ENCODE measurements at regions not wholly inside any gene's neighbourhood (a gene's known extent, or its start where the extent isn't known, plus 50 kb on each side); places are given as distances from the start of the nearest gene placed in this dataset.

GRCh38 chr2:78586316-78586715 is 439.2 kb upstream of the REG3G start:
- no peak for DNase-seq (ENCODE audit: low spot score)
- Histone ChIP-seq H3K9me3 (ENCODE audit: severe bottlenecking) (no peaks in the 10 kb centered on the region), H3K27ac (ENCODE audit: poor library complexity, severe bottlenecking) (no peak overlapping the region), H3K4me1 (ENCODE audit: insufficient read depth, poor library complexity, severe bottlenecking) (no peaks in the 10 kb centered on the region), H3K36me3 (ENCODE audit: low read depth) (no peaks in the 10 kb centered on the region), H3K4me3 (ENCODE audit: severe bottlenecking) (no peak overlapping the region), H3K27me3 (ENCODE audit: insufficient read depth, poor library complexity, severe bottlenecking) (no peaks in the 10 kb centered on the region)
- ATAC-seq (ENCODE audit: low read depth), result no peak
- no peak for TF ChIP-seq CTCF (IDR thresholded peaks at IDR 0.05; ENCODE audit: poor library complexity, severe bottlenecking)

- no peaks in the 10 kb centered on the region for H3K36me3 ChIP-seq (ENCODE audit: low read depth)
- no peak overlapping the region for H3K27ac ChIP-seq (ENCODE audit: poor library complexity, severe bottlenecking)
- H3K9me3 ChIP-seq (ENCODE audit: severe bottlenecking), result no peaks in the 10 kb centered on the region
- no peaks in the 10 kb centered on the region for H3K27me3 ChIP-seq (ENCODE audit: insufficient read depth, poor library complexity, severe bottlenecking)
- TF ChIP-seq CTCF (IDR thresholded peaks at IDR 0.05; ENCODE audit: poor library complexity, severe bottlenecking), result no peak
- DNase-seq (ENCODE audit: low spot score) (no peak), ATAC-seq (ENCODE audit: low read depth) (no peak)
- H3K4me3 ChIP-seq (ENCODE audit: severe bottlenecking), result no peak overlapping the region
- H3K4me1 ChIP-seq (ENCODE audit: insufficient read depth, poor library complexity, severe bottlenecking), result no peaks in the 10 kb centered on the region
Measured at GRCh38 chr2:78589871-78590270, 435.6 kb upstream of the REG3G start.

GRCh38 chr2:78592491-78592890 is 433.0 kb upstream of the REG3G start:
- no peak for ATAC-seq (ENCODE audit: low read depth)
- Histone ChIP-seq H3K4me3 (ENCODE audit: severe bottlenecking) (no peak overlapping the region), H3K9me3 (ENCODE audit: severe bottlenecking) (no peaks in the 10 kb centered on the region), H3K27me3 (ENCODE audit: insufficient read depth, poor library complexity, severe bottlenecking) (no peaks in the 10 kb centered on the region), H3K27ac (ENCODE audit: poor library complexity, severe bottlenecking) (no peak overlapping the region), H3K4me1 (ENCODE audit: insufficient read depth, poor library complexity, severe bottlenecking) (no peaks in the 10 kb centered on the region), H3K36me3 (ENCODE audit: low read depth) (no peaks in the 10 kb centered on the region)
- DNase-seq (ENCODE audit: low spot score), result no peak
- TF ChIP-seq CTCF (IDR thresholded peaks at IDR 0.05; ENCODE audit: poor library complexity, severe bottlenecking), result no peak

GRCh38 chr2:78601113-78601512 is 424.4 kb upstream of the REG3G start:
- DNase-seq (ENCODE audit: low spot score) (no peak), ATAC-seq (ENCODE audit: low read depth) (no peak)
- no peaks in the 10 kb centered on the region for H3K27me3 ChIP-seq (ENCODE audit: insufficient read depth, poor library complexity, severe bottlenecking)
- H3K4me3 ChIP-seq (ENCODE audit: severe bottlenecking), result no peak overlapping the region
- H3K36me3 ChIP-seq (ENCODE audit: low read depth), result no peaks in the 10 kb centered on the region
- H3K27ac ChIP-seq (ENCODE audit: poor library complexity, severe bottlenecking), result no peak overlapping the region
- no peaks in the 10 kb centered on the region for H3K9me3 ChIP-seq (ENCODE audit: severe bottlenecking)
- no peak for TF ChIP-seq CTCF (IDR thresholded peaks at IDR 0.05; ENCODE audit: poor library complexity, severe bottlenecking)
- no peaks in the 10 kb centered on the region for H3K4me1 ChIP-seq (ENCODE audit: insufficient read depth, poor library complexity, severe bottlenecking)

GRCh38 chr2:78602862-78603261 is 422.6 kb upstream of the REG3G start:
- no peaks in the 10 kb centered on the region for H3K27me3 ChIP-seq (ENCODE audit: insufficient read depth, poor library complexity, severe bottlenecking)
- TF ChIP-seq CTCF (IDR thresholded peaks at IDR 0.05; ENCODE audit: poor library complexity, severe bottlenecking), result no peak
- DNase-seq (ENCODE audit: low spot score), result no peak
- no peaks in the 10 kb centered on the region for H3K4me1 ChIP-seq (ENCODE audit: insufficient read depth, poor library complexity, severe bottlenecking)
- no peaks in the 10 kb centered on the region for H3K9me3 ChIP-seq (ENCODE audit: severe bottlenecking)
- no peaks in the 10 kb centered on the region for H3K36me3 ChIP-seq (ENCODE audit: low read depth)
- ATAC-seq (ENCODE audit: low read depth), result no peak
- H3K4me3 ChIP-seq (ENCODE audit: severe bottlenecking), result no peak overlapping the region
- H3K27ac ChIP-seq (ENCODE audit: poor library complexity, severe bottlenecking), result no peak overlapping the region
